Thymus (tissue), 11 donors: ENCODE measurements at regions not wholly inside any gene's neighbourhood (a gene's known extent, or its start where the extent isn't known, plus 50 kb on each side); places are given as distances from the start of the nearest gene placed in this dataset.
A peak's percentile ranks its signal among the peaks of the same experiment; 100 is the strongest.

Source experiments
- DNase-seq, 9 donors: peaks; one replicate each; pipeline ENCODE4 v3.0.0-alpha.2; 2013; ENCODE audit warnings: low spot score in 9 of 9, low read depth in 6 of 9, missing footprints in 1 of 9
- H3K27ac ChIP-seq, 2 donors: one replicate each; pipeline ENCODE4 v1.5.1; 2013; ENCODE audit warnings: control low read depth in 1 of 2, low read depth in 1 of 2, low read length in 1 of 2, mild to moderate bottlenecking in 1 of 2, moderate library complexity in 1 of 2
- H3K27me3 ChIP-seq, 2 donors: one replicate each; pipeline ENCODE4 v1.5.1; 2013; ENCODE audit warnings: low read length in 1 of 2; ENCODE audit not compliant: control insufficient read depth in 2 of 2, insufficient read depth in 1 of 2
- H3K36me3 ChIP-seq, 2 donors: one replicate each; pipeline ENCODE4 v1.5.1; 2013; ENCODE audit warnings: low read length in 1 of 2, mild to moderate bottlenecking in 1 of 2, moderate library complexity in 1 of 2; ENCODE audit not compliant: control insufficient read depth in 2 of 2, insufficient read depth in 2 of 2
- H3K4me1 ChIP-seq, 2 donors: one replicate each; pipeline ENCODE4 v1.5.1; 2013; ENCODE audit warnings: low read length in 2 of 2; ENCODE audit not compliant: control insufficient read depth in 2 of 2, insufficient read depth in 2 of 2
- H3K4me3 ChIP-seq, 2 donors: one replicate each; pipeline ENCODE4 v1.5.1; 2013; ENCODE audit warnings: low read length in 2 of 2, control low read depth in 1 of 2, mild to moderate bottlenecking in 1 of 2
- H3K9me3 ChIP-seq, 2 donors: one replicate each; pipeline ENCODE4 v1.5.1; 2013; ENCODE audit warnings: low read length in 1 of 2, mild to moderate bottlenecking in 1 of 2; ENCODE audit not compliant: control insufficient read depth in 2 of 2, insufficient read depth in 1 of 2
- WGBS: extraction: QIAGEN DNeasy Blood & Tissue Kit; methylation state at CpG from one replicate; pipeline ENCODE4 v1.1.7; 2013; 5-methylcytosine and 5-hydroxymethylcytosine counted together
- donor health status: healthy.

DNA sequence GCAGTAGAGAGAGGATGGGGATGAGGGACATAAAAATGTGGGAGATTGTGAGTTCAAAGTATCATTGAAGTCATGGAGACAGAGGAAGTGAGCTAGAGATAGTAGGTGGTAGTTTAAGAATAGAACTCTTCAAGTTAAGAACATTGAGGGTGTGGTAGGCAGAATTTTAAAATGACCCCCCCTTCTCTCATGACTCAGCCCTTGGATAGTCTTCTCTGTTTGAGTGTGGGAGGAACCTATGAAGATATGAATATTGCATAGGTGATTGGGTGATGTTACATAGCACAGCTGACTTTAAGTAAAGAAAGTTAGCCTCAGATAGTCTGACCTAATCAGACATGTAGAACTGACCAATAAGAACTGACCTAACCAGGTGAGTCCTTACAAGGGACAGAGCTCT is 418.6 kb downstream of the FOXO1 start:
- H3K4me3 ChIP-seq: no peak overlapping the region
- no peaks in the 10 kb centered on the region for H3K4me1 ChIP-seq
- H3K9me3 ChIP-seq: no peaks in the 10 kb centered on the region
- DNase-seq: no peak
- no peaks in the 10 kb centered on the region for H3K36me3 ChIP-seq
- no peak overlapping the region for H3K27ac ChIP-seq
- H3K27me3 ChIP-seq: no peaks in the 10 kb centered on the region

- Histone ChIP-seq H3K27me3 (no peaks in the 10 kb centered on the region), H3K4me1 (no peaks in the 10 kb centered on the region), H3K9me3 (no peaks in the 10 kb centered on the region), H3K36me3 (no peaks in the 10 kb centered on the region), H3K4me3 (no peak overlapping the region), H3K27ac (no peak overlapping the region)
- 89% methylated on average over 1 of the region's 1 CpG for WGBS
- peak in 1 of 9 donors; percentile 23 for DNase-seq
These were observed 415.0 kb downstream of the FOXO1 start for GRCh38 chr13:40251343-40252032.

DNA sequence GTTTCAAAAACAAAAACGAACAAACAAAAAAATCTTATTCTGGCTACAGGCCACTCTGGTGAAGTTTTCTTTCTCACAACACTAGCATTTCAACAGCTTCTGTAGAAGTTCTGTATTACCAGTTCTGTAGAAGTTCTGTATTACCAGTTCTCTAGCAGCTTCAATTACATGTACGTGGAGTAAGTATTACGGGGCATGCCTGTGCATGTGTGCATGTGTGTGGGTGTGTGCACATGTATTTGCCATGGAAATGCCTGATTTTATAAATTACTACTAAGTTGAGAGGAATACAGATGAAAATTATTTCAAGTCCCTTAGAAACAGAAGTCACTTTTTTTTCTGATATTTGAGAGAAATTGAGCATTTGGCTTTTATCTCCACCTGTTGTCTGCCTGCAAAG is 414.2 kb downstream of the FOXO1 start:
- no peaks in the 10 kb centered on the region for H3K4me1 ChIP-seq
- H3K27ac ChIP-seq: no peak overlapping the region
- no peak for DNase-seq
- no peaks in the 10 kb centered on the region for H3K27me3 ChIP-seq
- no peak overlapping the region for H3K4me3 ChIP-seq
- WGBS: 95% methylated on average over 3 of the region's 3 CpGs
- no peaks in the 10 kb centered on the region for H3K9me3 ChIP-seq
- H3K36me3 ChIP-seq: no peaks in the 10 kb centered on the region

DNA sequence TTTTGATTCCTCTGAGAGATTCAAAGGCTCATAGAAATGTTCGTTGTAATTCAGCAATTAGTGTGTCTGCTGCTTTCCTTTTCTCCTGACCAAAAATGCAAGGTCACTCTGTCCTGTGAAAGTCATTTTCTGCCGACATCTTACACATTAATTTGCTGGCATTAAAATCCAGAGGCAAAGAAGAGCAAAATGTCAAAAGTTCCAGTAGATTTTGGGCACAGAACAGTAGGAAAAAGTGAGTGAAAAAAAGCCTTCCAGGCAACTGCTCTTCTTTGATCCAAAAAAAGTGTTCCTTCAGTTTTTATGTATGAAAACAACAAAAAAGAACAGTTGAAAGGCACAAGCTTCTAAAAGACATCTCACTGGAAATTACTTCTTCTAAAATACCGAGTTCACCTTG is 413.8 kb downstream of the FOXO1 start:
- Histone ChIP-seq H3K9me3 (no peaks in the 10 kb centered on the region), H3K36me3 (no peaks in the 10 kb centered on the region), H3K4me3 (no peak overlapping the region), H3K27me3 (no peaks in the 10 kb centered on the region), H3K4me1 (no peaks in the 10 kb centered on the region), H3K27ac (no peak overlapping the region)
- DNase-seq: no peak
- WGBS: 79% methylated on average over 3 of the region's 3 CpGs

DNA sequence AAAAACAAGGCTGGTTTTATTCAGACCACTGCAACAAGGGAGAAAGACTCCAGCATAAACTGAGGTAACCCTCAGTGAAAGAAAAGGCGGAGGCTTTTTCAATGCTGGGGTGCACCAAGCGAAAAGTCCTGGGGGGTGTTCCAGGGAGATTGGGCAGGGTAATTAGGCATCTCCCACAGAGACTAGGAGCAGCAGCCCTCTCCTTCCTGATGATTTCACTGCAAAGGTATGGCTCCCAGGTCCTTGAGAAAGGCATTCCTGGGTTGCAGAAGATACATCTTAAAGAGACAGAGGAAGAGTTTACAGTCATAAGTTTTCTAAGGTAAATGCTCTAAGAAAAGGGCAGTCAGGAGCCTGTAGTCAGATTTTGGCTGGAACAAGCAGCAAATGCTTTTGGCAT is 412.0 kb downstream of the FOXO1 start:
- Histone ChIP-seq H3K36me3 (no peaks in the 10 kb centered on the region), H3K27ac (no peak overlapping the region), H3K4me1 (no peaks in the 10 kb centered on the region), H3K27me3 (no peaks in the 10 kb centered on the region), H3K9me3 (no peaks in the 10 kb centered on the region), H3K4me3 (no peak overlapping the region)
- 98% methylated on average over 2 of the region's 2 CpGs for WGBS
- DNase-seq: no peak

GRCh38 chr13:40255551-40255950 is 410.9 kb downstream of the FOXO1 start:
- Histone ChIP-seq H3K36me3 (no peaks in the 10 kb centered on the region), H3K4me3 (no peak overlapping the region), H3K27ac (no peak overlapping the region), H3K27me3 (no peaks in the 10 kb centered on the region), H3K9me3 (no peaks in the 10 kb centered on the region), H3K4me1 (no peaks in the 10 kb centered on the region)
- WGBS: 89% methylated on average over 5 of the region's 5 CpGs
- DNase-seq: no peak

- H3K27me3 ChIP-seq: no peaks in the 10 kb centered on the region
- no peaks in the 10 kb centered on the region for H3K9me3 ChIP-seq
- H3K4me3 ChIP-seq: no peak overlapping the region
- H3K4me1 ChIP-seq: no peaks in the 10 kb centered on the region
- 89% methylated on average over 1 of the region's 1 CpG for WGBS
- no peak overlapping the region for H3K27ac ChIP-seq
- no peaks in the 10 kb centered on the region for H3K36me3 ChIP-seq
- no peak for DNase-seq
These were observed 406.5 kb downstream of the FOXO1 start for GRCh38 chr13:40259899-40260298.

DNA sequence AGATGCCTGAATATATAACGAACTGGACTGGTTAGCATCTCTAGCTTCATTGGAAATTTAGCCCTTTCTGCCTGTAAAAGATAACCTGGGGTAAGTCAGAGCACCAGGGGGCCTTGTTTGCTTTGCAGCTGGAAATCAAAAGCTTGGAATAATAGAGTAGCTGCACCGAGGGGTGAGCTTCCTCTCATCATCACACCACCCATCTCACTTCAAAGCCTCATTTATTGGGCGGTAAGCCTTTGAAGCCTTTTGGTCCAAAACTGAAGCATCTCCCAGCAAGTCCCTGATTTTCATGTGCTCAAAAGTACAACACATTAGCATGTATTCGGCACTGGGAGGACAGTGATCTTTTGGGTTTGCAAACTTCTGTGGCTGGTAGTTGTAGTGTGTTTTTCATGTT is 405.1 kb downstream of the FOXO1 start:
- 91% methylated on average over 4 of the region's 4 CpGs for WGBS
- Histone ChIP-seq H3K4me1 (no peaks in the 10 kb centered on the region), H3K9me3 (no peaks in the 10 kb centered on the region), H3K4me3 (no peak overlapping the region), H3K27me3 (no peaks in the 10 kb centered on the region), H3K36me3 (no peaks in the 10 kb centered on the region), H3K27ac (no peak overlapping the region)
- no peak for DNase-seq

DNA sequence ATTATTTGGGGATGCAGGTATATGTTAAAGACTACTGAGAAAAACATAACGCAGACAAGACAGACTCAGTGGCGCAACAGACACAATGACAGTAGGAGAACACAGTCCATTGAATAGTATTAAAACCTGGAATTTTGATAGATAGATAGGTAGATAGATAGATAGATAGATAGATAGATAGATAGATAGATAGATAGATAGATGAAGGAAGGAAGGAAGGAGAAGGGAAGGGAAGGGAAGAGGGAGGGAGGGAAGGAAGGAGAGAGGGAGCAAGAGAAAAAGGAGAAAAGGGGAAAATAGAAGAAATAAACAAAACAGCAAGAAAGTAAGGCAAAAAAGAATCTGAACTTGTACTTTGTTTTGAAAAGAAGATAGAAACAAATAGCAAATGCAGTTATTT is 404.5 kb downstream of the FOXO1 start:
- no peak overlapping the region for H3K4me3 ChIP-seq
- H3K36me3 ChIP-seq: no peaks in the 10 kb centered on the region

GRCh38 chr13:40269086-40269485 is 397.4 kb downstream of the FOXO1 start:
- DNase-seq: no peak
- H3K36me3 ChIP-seq: no peaks in the 10 kb centered on the region
- H3K27me3 ChIP-seq: no peaks in the 10 kb centered on the region
- H3K4me3 ChIP-seq: no peak overlapping the region
- H3K4me1 ChIP-seq: peaks cover 2 to 17% of the 10 kb centered on the region in 2 donors
- WGBS: 96% methylated on average over 2 of the region's 2 CpGs
- H3K9me3 ChIP-seq: no peaks in the 10 kb centered on the region
- no peak overlapping the region for H3K27ac ChIP-seq

More for the DNA sequence above, 404.5 kb downstream of the FOXO1 start:
- over 99% methylated on average over 2 of the region's 2 CpGs for WGBS
- Histone ChIP-seq H3K27me3 (no peaks in the 10 kb centered on the region), H3K4me1 (no peaks in the 10 kb centered on the region), H3K27ac (no peak overlapping the region), H3K9me3 (no peaks in the 10 kb centered on the region)
- no peak for DNase-seq
